HuH-7.5 (cell line): ENCODE measurements at regions not wholly inside any gene's neighbourhood (a gene's known extent, or its start where the extent isn't known, plus 50 kb on each side); places are given as distances from the start of the nearest gene placed in this dataset.
"Not testable (repeated sequence)": the region's sequence is repeated elsewhere in the genome, so short reads cannot be mapped to it uniquely, and the experiment has no call there.

Experiments
- DNase-seq: peaks from one replicate; pipeline ENCODE4 v3.0.0; 2011; ENCODE audit warnings: low spot score

- DNase-seq, result no peak
These were observed 1574.2 kb downstream of the EFNB2 start for GRCh38 chr13:104961246-104961645.

GRCh38 chr13:104954210-104954609, 1581.3 kb downstream of the EFNB2 start:
- DNase-seq, result no peak

- no peak for DNase-seq
These were observed 1581.9 kb downstream of the EFNB2 start for GRCh38 chr13:104953588-104953987.

- no peak for DNase-seq
These were observed 1585.4 kb downstream of the EFNB2 start for GRCh38 chr13:104949840-104950740.

- no peak for DNase-seq
These were observed 1591.3 kb downstream of the EFNB2 start for GRCh38 chr13:104944176-104944575.

GRCh38 chr13:104943331-104943730, 1592.1 kb downstream of the EFNB2 start:
- DNase-seq, result no peak

GRCh38 chr13:104937881-104938280, 1597.6 kb downstream of the EFNB2 start:
- no peak for DNase-seq

GRCh38 chr13:104936304-104936703, 1599.2 kb downstream of the EFNB2 start:
- DNase-seq, result no peak

- not testable (repeated sequence) for DNase-seq
These were observed 1614.9 kb downstream of the EFNB2 start for GRCh38 chr13:104920513-104920912.

- DNase-seq, result no peak
These were observed 1615.4 kb downstream of the EFNB2 start for GRCh38 chr13:104920091-104920490.

GRCh38 chr13:104900191-104900817, 1635.2 kb downstream of the EFNB2 start:
- DNase-seq, result no peak

- no peak for DNase-seq
These were observed 1637.0 kb downstream of the EFNB2 start for GRCh38 chr13:104898484-104898883.

GRCh38 chr13:104895521-104895920, 1639.9 kb downstream of the EFNB2 start:
- DNase-seq, result no peak

GRCh38 chr13:104875038-104875754, 1660.3 kb downstream of the EFNB2 start:
- no peak for DNase-seq

GRCh38 chr13:104872153-104872552, 1663.3 kb downstream of the EFNB2 start:
- DNase-seq, result no peak

GRCh38 chr13:104871456-104871855, 1664.0 kb downstream of the EFNB2 start:
- DNase-seq, result no peak

- no peak for DNase-seq
These were observed 1666.0 kb downstream of the EFNB2 start for GRCh38 chr13:104869501-104869900.

GRCh38 chr13:104868806-104869205, 1666.7 kb downstream of the EFNB2 start:
- DNase-seq, result no peak

GRCh38 chr13:104855581-104855980, 1679.9 kb downstream of the EFNB2 start:
- DNase-seq, result no peak

GRCh38 chr13:104854698-104855097, 1680.8 kb downstream of the EFNB2 start:
- DNase-seq, result no peak

GRCh38 chr13:104854007-104854406, 1681.5 kb downstream of the EFNB2 start:
- no peak for DNase-seq

GRCh38 chr13:104847922-104848321, 1687.5 kb downstream of the EFNB2 start:
- no peak for DNase-seq

- no peak for DNase-seq
These were observed 1692.1 kb downstream of the EFNB2 start for GRCh38 chr13:104843401-104843800.
